GM18861 (cell line): ENCODE measurements at regions not wholly inside any gene's neighbourhood (a gene's known extent, or its start where the extent isn't known, plus 50 kb on each side); places are given as distances from the start of the nearest gene placed in this dataset.
"Not testable (repeated sequence)": the region's sequence is repeated elsewhere in the genome, so short reads cannot be mapped to it uniquely, and the experiment has no call there.

Experiments used
- ATAC-seq: cut with Tn5 transposase; IDR thresholded peaks from one replicate; pipeline ENCODE4 v1.9.1; 2021; ENCODE audit not compliant: unreplicated experiment

DNA sequence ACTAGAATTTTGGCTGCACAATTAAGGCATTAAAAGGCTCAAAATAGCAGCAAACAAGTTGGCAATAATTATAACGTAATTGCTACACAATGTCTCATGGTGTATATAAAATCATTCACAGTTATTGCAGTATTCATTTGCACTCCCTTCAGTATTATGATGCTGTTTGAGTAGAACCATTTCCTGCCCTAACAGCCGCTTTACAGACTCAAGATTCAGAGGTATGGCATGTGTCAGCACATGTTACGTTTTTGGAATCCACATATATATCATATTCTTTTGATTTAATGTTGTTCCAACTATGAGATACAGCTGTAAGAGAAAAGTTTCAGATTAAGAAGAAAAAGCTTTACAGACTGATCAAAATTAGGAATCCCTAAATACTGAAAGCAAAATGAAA, 56.3 kb upstream of the NCKAP5 start:
- ATAC-seq, result no peak

DNA sequence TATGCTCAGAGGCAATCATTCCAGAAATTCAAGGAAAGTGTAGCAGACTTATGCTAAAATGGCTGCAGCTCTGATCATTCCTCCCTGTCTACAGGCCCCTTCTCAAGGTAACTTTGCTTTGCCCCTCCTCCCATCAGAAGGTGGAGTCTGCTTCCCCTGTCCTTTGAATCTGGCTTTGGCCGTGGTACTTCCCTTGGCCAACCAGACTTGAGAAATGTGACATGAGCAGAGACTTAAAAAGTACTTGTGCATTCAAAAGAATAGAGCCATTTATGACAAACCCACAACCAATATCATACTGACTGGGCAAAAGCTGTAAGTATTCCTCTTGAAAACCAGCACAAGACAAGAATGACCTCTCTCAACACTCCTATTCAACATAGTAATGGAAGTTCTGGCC, 59.5 kb upstream of the NCKAP5 start:
- ATAC-seq, result no peak

DNA sequence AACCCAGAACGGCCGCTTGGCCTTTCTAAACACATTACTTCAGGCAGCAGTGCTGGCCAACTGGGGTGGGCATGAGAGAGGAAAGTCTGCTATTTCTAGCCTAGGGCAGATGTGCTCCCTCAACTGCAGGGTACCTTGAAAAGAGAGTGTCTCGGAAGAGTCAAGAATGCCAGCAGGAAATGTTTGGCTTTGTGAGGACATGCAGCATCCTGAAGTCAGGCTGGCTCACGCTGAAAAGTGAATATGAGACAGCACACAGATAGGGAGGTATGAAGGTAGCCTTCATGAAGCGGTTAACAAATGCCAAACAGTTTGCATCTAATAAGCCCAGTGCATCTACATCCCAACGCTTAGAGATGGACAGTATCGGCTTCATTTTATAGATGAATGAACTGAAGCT, 65.0 kb upstream of the NCKAP5 start:
- no peak for ATAC-seq

DNA sequence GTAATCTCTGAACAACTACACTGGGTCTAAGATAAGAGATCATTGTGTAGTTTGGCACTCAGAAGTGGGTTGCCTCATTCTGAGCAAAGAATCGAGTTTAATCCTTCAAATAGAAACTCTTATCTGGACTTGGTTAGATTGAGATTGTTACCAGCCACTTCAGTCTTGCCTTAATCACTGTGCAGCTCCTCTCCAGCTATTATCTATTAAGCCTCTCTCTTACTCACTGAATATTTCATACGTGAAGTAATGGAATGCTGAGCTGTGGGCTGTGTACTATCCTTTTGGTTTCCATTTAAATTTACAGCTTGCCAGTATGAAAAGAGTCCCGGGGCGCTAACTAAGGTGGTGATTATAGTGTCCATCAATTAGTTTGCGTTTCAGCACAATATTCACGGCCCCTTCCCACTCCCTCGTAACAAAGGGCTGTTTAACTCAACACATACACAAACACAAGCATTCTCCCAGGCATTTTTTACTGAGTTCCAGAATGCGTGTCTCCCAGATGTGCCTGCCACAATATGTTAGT, 65.7 kb upstream of the NCKAP5 start:
- no peak for ATAC-seq

DNA sequence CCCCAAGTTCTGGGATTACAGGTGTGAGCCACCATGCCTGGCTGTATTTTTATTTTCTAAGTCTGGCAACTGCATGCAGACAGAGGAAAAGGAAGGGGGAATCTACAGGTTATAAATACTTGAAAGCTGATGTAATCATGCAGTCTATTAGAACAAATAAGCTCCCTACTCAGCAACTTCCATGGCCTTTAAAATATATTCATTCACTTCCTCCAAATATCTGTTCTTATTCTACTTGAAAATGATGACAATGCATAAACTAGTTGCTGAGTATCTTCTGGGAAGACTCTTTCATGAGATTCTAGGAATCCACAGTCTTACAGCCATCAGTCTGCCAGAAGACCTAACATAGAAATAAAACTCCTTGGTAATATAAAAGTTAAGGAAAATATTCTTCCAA, 66.9 kb upstream of the NCKAP5 start:
- no peak for ATAC-seq

DNA sequence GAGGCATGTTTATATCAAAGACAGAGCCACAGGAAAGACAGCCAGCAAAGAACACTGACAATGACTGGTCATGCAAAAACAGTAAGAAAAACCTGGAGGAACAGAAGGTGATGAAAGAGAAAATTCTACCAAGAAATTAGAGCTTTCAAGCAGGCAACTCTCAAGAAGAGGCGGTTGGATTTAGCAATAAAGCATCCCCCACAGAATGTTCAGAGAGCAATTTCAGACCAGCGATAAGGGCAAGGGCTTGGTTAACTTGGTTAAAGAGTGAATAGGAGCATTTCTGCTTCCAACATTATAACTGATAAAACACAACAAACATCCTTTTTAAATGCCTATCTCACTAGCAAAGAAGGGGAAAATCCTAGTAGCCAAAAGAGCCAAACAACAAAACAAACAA, 68.0 kb upstream of the NCKAP5 start:
- ATAC-seq, result no peak

DNA sequence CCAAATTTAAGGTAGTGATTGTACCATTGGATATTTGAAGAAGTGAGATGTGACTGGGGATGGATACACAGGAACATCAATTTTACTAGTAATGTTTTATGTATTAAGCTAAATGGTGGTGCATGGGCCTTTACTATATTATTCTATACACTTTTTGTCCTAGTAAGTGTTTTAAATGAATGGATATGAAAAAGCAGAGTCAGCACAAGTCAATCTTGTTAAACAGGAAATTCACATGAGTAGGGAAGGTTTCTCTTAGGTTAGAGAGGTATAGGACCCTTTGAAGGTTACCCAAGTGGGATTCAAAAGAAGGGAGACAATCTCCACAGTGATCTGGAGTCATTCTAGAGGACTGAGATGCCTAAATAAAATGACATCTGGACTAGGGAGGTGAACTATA, 71.8 kb upstream of the NCKAP5 start:
- ATAC-seq, result no peak

DNA sequence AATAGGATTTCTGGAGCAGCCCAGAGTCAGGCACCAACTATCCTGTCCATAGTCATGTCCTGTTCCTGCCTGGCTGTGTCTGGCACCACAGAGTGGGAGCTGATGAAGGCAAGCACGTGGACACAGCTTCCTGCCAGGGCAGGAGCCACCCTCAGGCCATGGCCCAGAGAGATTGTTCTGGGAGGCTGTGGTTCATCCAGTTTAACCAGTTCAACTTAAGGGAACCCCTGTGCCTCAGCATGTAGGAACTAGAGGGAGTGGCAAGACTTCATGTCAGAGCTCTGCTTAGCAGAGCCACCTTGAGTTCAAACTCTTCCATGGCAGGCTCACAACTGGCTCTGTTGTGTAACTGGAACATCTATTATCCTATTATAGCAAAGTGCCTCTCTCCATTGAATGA, 73.2 kb upstream of the NCKAP5 start:
- ATAC-seq, result no peak

DNA sequence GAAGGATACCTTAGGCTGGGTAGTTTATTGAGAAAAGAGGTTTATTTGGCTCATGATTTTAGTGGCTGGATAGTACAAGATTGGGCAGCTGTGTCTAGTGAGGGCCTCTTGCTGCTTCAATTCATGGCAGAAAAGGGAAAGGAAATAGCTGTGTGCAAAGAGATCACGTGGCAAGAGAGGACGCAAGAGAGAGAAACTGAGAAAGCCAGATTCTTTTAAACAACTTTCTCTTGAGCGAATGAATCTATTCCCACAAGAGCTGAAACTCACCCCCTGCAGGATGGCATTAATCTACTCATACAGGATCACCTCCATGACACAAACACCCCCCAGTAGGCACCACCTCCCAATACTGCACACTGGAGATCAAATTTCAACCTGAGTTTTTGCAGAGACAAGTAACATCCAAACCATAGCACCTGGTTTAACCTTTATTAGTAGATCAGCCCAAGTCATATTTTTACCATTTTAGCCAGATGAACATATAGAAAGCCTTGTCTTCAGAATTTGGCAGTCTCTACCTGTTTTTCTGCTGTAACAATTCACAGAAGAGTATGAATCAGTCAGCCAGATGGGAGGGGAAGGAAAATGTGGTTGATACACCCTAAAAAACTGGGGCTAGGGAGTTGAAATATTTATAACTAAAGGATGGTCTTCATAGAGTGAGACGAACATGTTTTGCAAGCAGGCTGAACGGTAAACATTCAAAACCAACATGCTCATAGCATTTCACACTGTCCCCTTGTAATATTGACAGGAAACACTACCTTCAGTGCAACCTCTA, 73.9 kb upstream of the NCKAP5 start:
- no peak for ATAC-seq

DNA sequence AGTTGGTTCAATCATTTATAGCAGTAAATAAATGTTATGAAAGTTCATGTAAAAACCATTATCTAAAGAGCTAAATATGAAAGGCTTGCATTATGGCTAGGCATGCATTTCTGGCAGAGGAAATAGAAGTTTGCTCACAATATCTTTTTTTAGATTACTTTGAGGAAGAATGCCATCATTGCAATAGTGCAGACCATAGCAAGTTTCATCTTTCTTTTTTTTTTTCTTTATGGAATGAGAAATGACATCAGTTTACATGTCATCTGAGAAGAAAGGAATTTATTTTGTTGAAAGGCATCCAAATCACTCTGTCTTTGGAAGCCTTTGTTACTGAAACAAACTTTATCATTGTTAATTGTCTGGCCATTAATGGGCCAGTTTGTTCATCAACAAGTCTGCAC, 74.5 kb upstream of the NCKAP5 start:
- no peak for ATAC-seq

DNA sequence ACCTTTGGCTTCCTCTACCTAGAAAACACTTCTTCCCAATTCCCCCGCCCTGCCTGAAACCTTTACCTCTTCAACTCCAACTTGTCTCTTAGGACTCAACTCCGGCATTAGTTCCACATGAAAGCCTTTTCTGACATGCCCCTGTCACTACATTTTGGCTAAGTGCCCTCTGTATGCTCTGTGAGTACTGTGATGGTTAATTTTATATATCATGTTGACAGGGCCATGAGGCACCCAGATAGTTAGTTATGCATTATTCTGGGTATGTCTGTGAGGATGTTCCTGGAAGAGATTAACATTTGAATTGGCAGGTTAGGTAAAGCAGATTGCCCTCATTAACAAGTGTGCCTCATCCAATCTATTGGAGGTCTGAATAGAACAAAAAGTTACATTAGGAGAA, 75.6 kb upstream of the NCKAP5 start:
- ATAC-seq, result no peak

DNA sequence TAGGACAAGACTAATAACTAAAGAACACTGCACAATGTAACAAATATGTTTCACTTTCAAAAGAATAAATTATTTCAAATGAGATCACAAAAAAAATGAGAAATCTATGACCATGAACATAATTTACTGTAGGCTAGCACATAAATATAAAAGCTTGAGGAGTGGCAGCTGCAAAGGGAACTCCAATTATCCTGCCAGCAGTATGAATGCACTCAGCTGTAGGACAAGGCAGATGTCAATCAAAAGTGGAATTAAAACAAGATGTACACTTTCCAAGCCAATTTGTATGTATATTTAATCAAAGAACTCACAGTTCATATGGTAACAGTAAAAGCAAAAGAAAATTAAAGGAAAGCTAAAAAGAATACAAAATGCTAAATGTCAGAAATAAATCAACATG, 76.6 kb upstream of the NCKAP5 start:
- ATAC-seq, result no peak

DNA sequence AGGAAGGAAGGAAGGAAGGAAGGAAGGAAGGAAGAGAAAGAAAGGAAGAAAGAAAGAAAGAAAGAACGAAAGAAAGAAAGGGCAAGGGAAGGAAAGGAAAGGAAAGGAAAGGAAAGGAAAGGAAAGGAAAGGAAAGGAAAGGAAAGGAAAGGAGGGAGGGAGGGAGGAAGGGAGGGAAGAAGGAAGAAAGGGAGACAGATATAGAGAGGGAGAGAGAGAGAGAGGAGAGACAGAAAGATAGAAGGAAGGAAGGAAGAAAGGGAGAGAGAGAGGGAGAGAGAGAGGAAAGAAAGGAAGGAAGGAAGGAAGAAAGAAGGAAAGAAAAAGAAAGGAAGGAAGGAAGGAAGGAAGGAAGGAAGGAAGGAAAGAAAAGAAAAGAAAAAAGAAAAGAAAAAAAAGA, 79.1 kb upstream of the NCKAP5 start:
- ATAC-seq, result not testable (repeated sequence)

DNA sequence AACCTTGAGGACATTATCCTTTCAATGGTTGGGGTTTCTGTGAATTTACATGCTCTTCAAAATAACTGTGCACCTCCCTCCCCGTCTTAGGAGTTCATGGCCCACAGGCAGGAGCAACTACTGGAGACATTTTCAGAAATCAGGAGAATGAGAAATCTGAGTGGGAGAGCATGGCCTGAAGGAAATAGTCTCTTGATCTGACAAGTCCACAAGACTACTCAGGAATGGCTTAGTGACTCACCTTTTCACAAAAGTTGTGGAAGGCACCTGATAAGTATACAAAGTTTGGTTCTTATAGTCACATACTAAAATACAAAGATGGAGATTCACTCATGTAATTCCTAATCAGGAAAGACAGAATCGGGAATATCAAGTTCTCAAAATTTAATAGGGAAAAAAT, 83.6 kb upstream of the NCKAP5 start:
- no peak for ATAC-seq

DNA sequence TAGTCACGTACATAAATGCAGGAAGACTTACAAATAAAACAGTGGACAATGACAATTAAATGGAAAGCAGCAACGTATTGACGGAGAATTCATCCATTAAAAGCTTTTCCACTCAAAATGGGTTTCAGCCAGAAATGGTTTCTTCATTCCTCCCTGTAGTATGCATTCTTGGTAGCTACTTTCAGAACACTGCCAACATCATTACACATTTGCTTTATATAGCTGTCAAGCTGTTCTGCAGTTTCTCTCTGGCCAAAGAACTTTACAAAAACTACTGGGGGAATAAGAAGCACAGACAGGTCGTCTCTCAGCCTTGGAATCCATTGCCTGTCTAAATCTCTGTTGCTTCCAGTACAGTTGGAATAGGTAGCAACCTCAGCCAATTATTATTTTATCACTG, 84.1 kb upstream of the NCKAP5 start:
- ATAC-seq, result no peak

DNA sequence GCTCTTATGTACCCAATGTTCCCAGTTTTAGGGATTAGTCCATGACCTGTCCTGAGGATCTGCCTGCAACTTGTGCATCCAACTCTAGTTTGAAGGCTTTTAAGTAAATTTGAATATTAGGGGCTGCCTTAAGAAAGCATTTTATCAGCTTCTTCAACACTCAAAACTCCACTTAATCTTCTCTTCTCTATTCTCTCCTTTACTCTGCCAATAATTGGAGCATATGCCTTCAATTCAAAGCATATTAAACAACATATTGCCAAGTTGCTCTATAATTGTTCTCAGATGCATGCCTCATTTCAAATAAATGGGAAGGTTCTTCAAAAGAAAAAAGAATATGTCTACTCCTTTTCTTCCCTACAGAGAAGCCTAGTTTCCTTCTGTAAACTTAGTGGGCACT, 84.8 kb upstream of the NCKAP5 start:
- ATAC-seq, result no peak

DNA sequence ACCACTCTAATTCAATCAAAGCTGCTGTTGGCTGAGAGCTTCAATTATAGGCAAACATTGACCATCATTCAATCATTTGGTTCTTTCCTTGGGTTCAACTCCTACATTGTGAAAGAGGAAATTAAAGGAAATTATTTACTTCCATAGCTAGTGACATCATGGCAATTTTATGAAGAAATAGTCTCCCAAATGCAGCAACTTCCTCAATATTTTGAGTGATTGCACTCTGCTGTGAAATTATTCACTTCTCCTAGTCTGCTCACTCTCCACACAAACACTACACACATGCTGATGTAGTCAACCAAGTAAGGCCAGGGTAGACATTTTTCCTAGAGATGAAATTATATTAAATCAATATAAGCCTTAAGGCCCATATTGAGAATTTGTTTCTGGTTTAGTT, 86.7 kb upstream of the NCKAP5 start:
- ATAC-seq, result no peak

DNA sequence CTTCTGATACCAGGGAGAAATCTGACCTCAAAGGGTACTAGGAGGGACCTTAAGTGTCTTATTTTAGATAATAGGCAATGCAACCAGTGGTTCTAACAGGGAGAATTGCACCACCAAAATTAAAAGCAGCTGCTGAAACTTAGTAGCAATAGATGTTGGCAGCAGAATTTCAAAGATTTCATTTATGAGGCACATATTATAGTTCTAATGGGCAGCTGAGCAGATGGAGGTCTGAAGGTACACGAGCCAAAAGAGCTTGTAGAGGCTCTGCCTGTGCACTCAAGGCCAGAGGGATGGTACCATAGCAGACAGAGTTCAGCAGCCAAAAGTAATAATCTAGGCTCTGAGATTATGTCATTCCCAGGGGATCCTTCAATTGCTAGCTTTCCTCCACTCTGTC, 87.3 kb upstream of the NCKAP5 start:
- ATAC-seq, result no peak

DNA sequence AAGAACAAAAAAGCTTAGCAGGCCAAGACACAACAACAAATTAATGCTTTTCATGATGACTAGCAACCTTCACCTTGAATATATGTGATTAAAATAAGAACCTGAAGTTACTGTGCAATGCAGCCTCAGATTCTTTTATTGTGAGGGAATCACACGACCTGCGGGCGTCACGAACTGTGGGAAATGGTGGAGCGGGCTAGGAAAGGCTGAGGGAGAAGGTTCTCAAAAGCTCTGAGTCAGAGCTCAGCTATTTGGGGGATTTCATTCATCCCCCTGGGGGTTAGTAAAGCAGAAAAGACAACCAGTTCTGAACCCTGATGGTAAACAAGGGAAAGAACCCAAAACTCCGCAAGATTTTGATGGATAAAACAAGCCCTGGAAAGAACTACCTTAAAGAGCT, 89.3 kb upstream of the NCKAP5 start:
- ATAC-seq, result no peak

DNA sequence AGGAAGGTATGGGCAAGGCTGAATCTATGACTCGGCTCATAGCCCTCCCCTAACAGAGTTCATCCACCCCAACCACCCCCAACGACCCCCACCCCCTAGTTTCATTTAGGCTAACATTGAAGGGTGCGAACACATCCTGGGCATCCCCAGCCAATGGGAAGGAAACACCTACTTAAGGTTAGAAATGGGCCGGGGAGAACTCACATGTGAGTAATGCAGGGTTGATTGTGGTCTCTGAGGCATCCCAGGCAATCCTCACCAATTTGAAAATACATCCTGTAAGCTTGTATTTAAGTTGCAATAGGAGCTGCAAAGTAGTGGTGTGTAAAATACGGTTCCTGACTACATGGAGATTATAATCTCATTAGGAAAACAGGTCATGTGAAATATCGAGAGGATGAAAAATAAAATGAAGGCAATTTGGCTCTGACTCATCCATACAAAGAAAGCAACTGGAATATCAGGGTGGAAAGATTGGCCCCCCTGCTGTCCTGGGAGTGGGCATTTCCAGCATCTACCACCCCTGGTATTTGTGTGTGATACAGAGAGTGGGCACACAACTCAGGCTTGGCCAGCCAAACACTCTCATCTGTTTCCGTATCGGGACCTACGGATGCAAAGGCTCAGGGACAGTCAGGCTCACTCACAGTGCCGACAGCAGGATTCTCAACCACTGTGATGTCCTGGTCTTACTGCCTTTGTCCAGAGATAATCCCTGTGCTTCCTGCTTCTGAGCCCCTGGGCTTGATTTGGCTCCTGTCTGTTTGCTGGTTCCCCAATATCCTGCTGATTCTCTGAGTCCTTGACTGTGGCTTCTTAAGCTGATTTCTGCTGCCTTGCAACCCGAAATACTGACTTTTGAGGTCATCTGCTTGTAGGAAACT, 90.0 kb upstream of the NCKAP5 start:
- ATAC-seq, result no peak

DNA sequence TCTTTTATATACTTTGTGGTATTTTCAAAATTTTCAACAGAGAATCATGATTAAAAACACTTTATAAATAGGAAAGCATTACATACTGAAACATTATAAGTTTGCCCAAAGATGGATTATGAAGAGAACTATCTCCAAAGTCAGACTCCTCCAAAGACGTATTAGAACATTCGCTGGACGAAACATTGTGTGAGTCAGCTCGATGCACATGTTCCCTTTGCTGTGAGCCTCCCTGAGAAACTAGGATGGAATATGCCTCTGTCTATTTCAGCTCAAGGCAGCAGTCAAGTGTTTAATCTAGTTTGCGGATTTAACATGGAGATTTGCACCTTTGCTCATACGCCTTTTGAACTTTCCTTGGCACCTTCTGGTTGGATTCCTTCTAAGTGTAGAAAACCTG, 92.2 kb upstream of the NCKAP5 start:
- no peak for ATAC-seq

DNA sequence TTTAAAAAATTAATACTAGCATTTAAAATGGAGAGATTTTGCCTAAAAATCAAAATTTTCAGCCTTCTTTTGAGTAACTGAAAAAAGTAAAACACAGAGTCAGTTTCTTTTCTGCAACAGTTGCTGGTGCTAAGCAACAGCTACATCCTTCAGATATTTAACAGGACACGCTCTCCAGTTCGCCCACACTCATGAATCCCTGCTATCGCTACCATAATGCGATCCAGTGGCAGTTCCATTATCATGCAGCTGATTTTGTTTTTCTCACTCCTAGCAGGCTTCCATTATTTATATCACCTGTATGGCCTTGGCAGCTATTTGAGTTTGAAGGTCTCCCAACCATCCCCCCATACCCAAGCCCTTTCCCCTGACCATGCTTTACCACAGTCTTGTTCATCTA, 93.1 kb upstream of the NCKAP5 start:
- ATAC-seq, result no peak
